Small intestine (tissue), 7 donors: ENCODE measurements at regions not wholly inside any gene's neighbourhood (a gene's known extent, or its start where the extent isn't known, plus 50 kb on each side); places are given as distances from the start of the nearest gene placed in this dataset.
A peak's percentile ranks its signal among the peaks of the same experiment; 100 is the strongest.

Source experiments
- DNase-seq, 2 donors: peaks; one replicate each; pipeline versions ENCODE4 v3.0.0 to v3.0.0-alpha.2; 2013
- FAIRE-seq: peaks from 2 replicates; lab custom pipeline; 2012; peaks lifted over from hg19 to GRCh38; lab: Jason Lieb, UNC
- H3K27ac ChIP-seq, 3 donors: one replicate each; pipeline ENCODE4 v1.5.1; 2013; ENCODE audit warnings: low read length in 2 of 3, mild to moderate bottlenecking in 2 of 3, control low read depth in 1 of 3, inconsistent platforms in 1 of 3, low read depth in 1 of 3, moderate library complexity in 1 of 3
- H3K27me3 ChIP-seq, 3 donors: one replicate each; pipeline ENCODE4 v1.6.1; 2013; ENCODE audit warnings: low read length in 3 of 3, inconsistent platforms in 1 of 3; ENCODE audit not compliant: control insufficient read depth in 3 of 3, insufficient read depth in 3 of 3
- H3K36me3 ChIP-seq, 3 donors: one replicate each; pipeline ENCODE4 v1.6.1; 2013; ENCODE audit warnings: low read length in 3 of 3, inconsistent platforms in 1 of 3, low read depth in 1 of 3, mild to moderate bottlenecking in 1 of 3, moderate library complexity in 1 of 3; ENCODE audit not compliant: control insufficient read depth in 3 of 3, insufficient read depth in 2 of 3
- H3K4me1 ChIP-seq, 3 donors: one replicate each; pipeline ENCODE4 v1.6.1; 2013; ENCODE audit warnings: low read length in 2 of 3, inconsistent platforms in 1 of 3, low read depth in 1 of 3, mild to moderate bottlenecking in 1 of 3, moderate library complexity in 1 of 3; ENCODE audit not compliant: control insufficient read depth in 3 of 3, insufficient read depth in 2 of 3
- H3K4me3 ChIP-seq, 3 donors: one replicate each; pipeline ENCODE4 v1.5.1; 2013; ENCODE audit warnings: low read length in 3 of 3, control low read depth in 1 of 3, inconsistent platforms in 1 of 3, low read depth in 1 of 3, mild to moderate bottlenecking in 1 of 3, moderate library complexity in 1 of 3
- H3K9me3 ChIP-seq, 2 donors: one replicate each; pipeline ENCODE4 v1.6.1; 2013; ENCODE audit warnings: low read depth in 1 of 2, low read length in 1 of 2; ENCODE audit not compliant: control insufficient read depth in 2 of 2, insufficient read depth in 1 of 2
- WGBS, 3 donors: extraction: QIAGEN DNeasy Blood & Tissue Kit; methylation state at CpG; one replicate each; pipeline ENCODE4 v1.1.7; 2013; 5-methylcytosine and 5-hydroxymethylcytosine counted together
- donor health status: healthy with polysubstance abuse.
- donor health status: control.
- donor health status: control.
- donor health status: Bipolar disorder and iron deficiency.
- donor health status: healthy.

GRCh38 chr1:48114596-48115382, 107.7 kb upstream of the SLC5A9 start:
- WGBS, 3 donors = 53 to 77% (median 65%) methylated on average over 4 of the region's 4 CpGs
- H3K27me3 ChIP-seq = no peaks in the 10 kb centered on the region
- H3K4me1 ChIP-seq = no peaks in the 10 kb centered on the region
- DNase-seq (no peak), FAIRE-seq (no peak)
- H3K36me3 ChIP-seq = no peaks in the 10 kb centered on the region
- H3K27ac ChIP-seq = no peak overlapping the region
- H3K4me3 ChIP-seq = no peak overlapping the region
- peaks cover 0 to 6% of the 10 kb centered on the region in 2 donors for H3K9me3 ChIP-seq

- 18 to 23% (median 20%) methylated on average over 6 of the region's 6 CpGs for WGBS, 3 donors
- H3K27me3 ChIP-seq = no peaks in the 10 kb centered on the region
- FAIRE-seq = no peak
These were observed 112.3 kb upstream of the TRABD2B start for GRCh38 chr1:48109390-48110013.

GRCh38 chr1:48107516-48107915, 110.3 kb upstream of the TRABD2B start:
- Histone ChIP-seq H3K27ac (no peak overlapping the region), H3K27me3 (no peaks in the 10 kb centered on the region), H3K4me3 (no peak overlapping the region), H3K4me1 (no peaks in the 10 kb centered on the region), H3K9me3 (no peaks in the 10 kb centered on the region), H3K36me3 (no peaks in the 10 kb centered on the region)
- DNase-seq (no peak), FAIRE-seq (no peak)
- WGBS, 3 donors = 51 to 71% (median 63%) methylated on average over 3 of the region's 3 CpGs

More at GRCh38 chr1:48109390-48110013, 112.3 kb upstream of the TRABD2B start:
- Histone ChIP-seq H3K36me3 (no peaks in the 10 kb centered on the region), H3K27ac (no peak overlapping the region), H3K4me3 (no peak overlapping the region), H3K9me3 (no peaks in the 10 kb centered on the region), H3K4me1 (no peaks in the 10 kb centered on the region)
- peak; percentile 65 to 75 for DNase-seq

GRCh38 chr1:48106049-48106448, 108.9 kb upstream of the TRABD2B start:
- WGBS, 3 donors = 93 to 96% (median 94%) methylated on average over 2 of the region's 2 CpGs
- no peak overlapping the region for H3K4me3 ChIP-seq
- H3K36me3 ChIP-seq = no peaks in the 10 kb centered on the region
- H3K9me3 ChIP-seq = no peaks in the 10 kb centered on the region
- DNase-seq (peak in 1 of 2 donors; percentile 18), FAIRE-seq (no peak)
- no peak overlapping the region for H3K27ac ChIP-seq
- no peaks in the 10 kb centered on the region for H3K4me1 ChIP-seq
- no peaks in the 10 kb centered on the region for H3K27me3 ChIP-seq

- FAIRE-seq (no peak), DNase-seq (no peak)
- Histone ChIP-seq H3K4me3 (no peak overlapping the region), H3K4me1 (no peaks in the 10 kb centered on the region), H3K27me3 (no peaks in the 10 kb centered on the region), H3K27ac (no peak overlapping the region), H3K36me3 (no peaks in the 10 kb centered on the region), H3K9me3 (no peaks in the 10 kb centered on the region)
- WGBS, 3 donors = 56 to 62% (median 59%) methylated on average over 3 of the region's 3 CpGs
These were observed 108.0 kb upstream of the TRABD2B start for GRCh38 chr1:48105165-48105564.

GRCh38 chr1:48103495-48103894, 106.3 kb upstream of the TRABD2B start:
- Histone ChIP-seq H3K27ac (no peak overlapping the region), H3K9me3 (no peaks in the 10 kb centered on the region), H3K36me3 (no peaks in the 10 kb centered on the region), H3K4me1 (no peaks in the 10 kb centered on the region), H3K27me3 (no peaks in the 10 kb centered on the region), H3K4me3 (no peak overlapping the region)
- no peak for FAIRE-seq
- no peak for DNase-seq
- WGBS, 3 donors = 86 to 91% (median 90%) methylated on average over 6 of the region's 6 CpGs

DNA sequence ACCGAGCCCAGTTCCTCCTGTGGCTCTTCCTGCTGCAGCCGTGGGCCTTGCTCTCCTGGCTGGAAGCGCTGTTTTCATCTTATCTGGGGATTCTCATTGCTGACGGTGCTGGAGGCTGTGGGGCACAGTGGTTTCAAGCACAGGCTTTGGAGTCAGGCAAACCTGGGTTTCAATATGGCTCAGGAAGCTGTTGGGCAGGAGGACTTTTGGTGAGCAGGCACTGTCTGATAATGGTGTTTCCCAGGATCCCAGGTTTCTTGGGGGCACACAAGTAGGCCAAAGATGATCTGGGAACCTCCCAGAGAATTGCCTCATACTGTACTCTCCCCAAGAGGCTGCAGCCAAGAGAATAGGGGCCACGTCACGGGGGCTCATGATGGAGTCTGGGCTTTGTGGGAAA, 105.6 kb upstream of the TRABD2B start:
- Histone ChIP-seq H3K9me3 (no peaks in the 10 kb centered on the region), H3K36me3 (no peaks in the 10 kb centered on the region), H3K27ac (no peak overlapping the region), H3K4me3 (no peak overlapping the region), H3K4me1 (no peaks in the 10 kb centered on the region), H3K27me3 (peaks cover 0 to 3% (median 0%) of the 10 kb centered on the region in 3 donors)
- 75 to 77% (median 76%) methylated on average over 6 of the region's 6 CpGs for WGBS, 3 donors
- DNase-seq = no peak
- FAIRE-seq = no peak

- Histone ChIP-seq H3K36me3 (no peaks in the 10 kb centered on the region), H3K27me3 (peaks cover 0 to 3% (median 0%) of the 10 kb centered on the region in 3 donors), H3K4me3 (no peak overlapping the region), H3K27ac (no peak overlapping the region), H3K4me1 (no peaks in the 10 kb centered on the region), H3K9me3 (no peaks in the 10 kb centered on the region)
- FAIRE-seq (no peak), DNase-seq (no peak)
- 16 to 37% (median 32%) methylated on average over 10 of the region's 10 CpGs for WGBS, 3 donors
These were observed 102.0 kb upstream of the TRABD2B start for GRCh38 chr1:48099072-48099773.
